Activated CD4-positive, alpha-beta memory T cell treated with anti-CD3 and anti-CD28 coated beads, Interleukin-2, amount 10 ng/mL, durations not matched to agents 7 days and 5 days (primary cell): ENCODE measurements at regions not wholly inside any gene's neighbourhood (a gene's known extent, or its start where the extent isn't known, plus 50 kb on each side); places are given as distances from the start of the nearest gene placed in this dataset.
"Not testable (repeated sequence)": the region's sequence is repeated elsewhere in the genome, so short reads cannot be mapped to it uniquely, and the experiment has no call there.

Source experiments
- CTCF ChIA-PET: fragments of 350-600 bp; sonication (Branson Sonifier 250); formaldehyde crosslinking; loops from one replicate; lab custom pipeline; 2021; ENCODE audit warnings: antibody characterized with exemption, inconsistent platforms; lab: Charles Lee
- POLR2A ChIA-PET: fragments of 350-600 bp; sonication (Branson Sonifier 250); formaldehyde crosslinking; loops from one replicate; lab custom pipeline; 2021; ENCODE audit warnings: antibody characterized with exemption; lab: Charles Lee
- DNase-seq: peaks from one replicate; pipeline ENCODE4 v3.0.0-alpha.2; 2020
- H3K27ac Mint-ChIP-seq: one replicate; pipeline ENCODE4 v1.8.0; 2021; ENCODE audit warnings: mild to moderate bottlenecking, mixed read lengths
- H3K27me3 Mint-ChIP-seq: one replicate; pipeline ENCODE4 v1.8.0; 2021; ENCODE audit warnings: mixed read lengths
- H3K36me3 Mint-ChIP-seq: one replicate; pipeline ENCODE4 v1.8.0; 2021; ENCODE audit warnings: low read depth, mixed read lengths
- H3K4me1 Mint-ChIP-seq: one replicate; pipeline ENCODE4 v1.8.0; 2021; ENCODE audit warnings: mixed read lengths
- H3K4me3 Mint-ChIP-seq: one replicate; pipeline ENCODE4 v1.8.0; 2021; ENCODE audit warnings: mild to moderate bottlenecking, mixed read lengths
- H3K9me3 Mint-ChIP-seq: one replicate; pipeline ENCODE4 v1.8.0; 2021; ENCODE audit warnings: mixed read lengths

- Mint-ChIP-seq H3K27me3 (no peaks in the 10 kb centered on the region), H3K4me3 (no peak overlapping the region), H3K27ac (no peak overlapping the region), H3K4me1 (peaks cover 8% of the 10 kb centered on the region), H3K36me3 (no peaks in the 10 kb centered on the region), H3K9me3 (no peaks in the 10 kb centered on the region)
- DNase-seq, result no peak
- ChIA-PET POLR2A (no interaction called here), CTCF (no interaction called here)
Observed at GRCh38 chr6:148635070-148635743, 111.6 kb upstream of the UST start.

GRCh38 chr6:148641836-148642235, 105.0 kb upstream of the UST start:
- H3K9me3 Mint-ChIP-seq, H3K4me1 Mint-ChIP-seq, POLR2A ChIA-PET: not testable (repeated sequence)

DNA sequence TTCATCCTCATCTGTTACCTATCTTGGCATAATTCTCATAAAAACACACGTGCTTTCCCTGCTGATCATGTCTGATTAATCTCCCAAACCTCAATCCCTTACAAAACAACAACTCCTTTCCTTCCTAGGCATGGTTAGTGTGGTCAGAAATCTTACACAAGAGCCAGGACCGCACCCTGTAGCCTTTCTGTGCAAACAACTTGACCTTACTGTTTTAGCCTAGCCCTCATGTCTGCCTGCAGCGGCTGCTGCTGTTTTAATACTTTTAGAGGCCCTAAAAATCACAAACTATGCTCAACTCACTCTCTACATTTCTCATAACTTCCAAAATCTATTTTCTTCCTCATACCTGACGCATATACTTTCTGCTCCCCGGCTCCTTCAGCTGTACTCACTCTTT, 103.6 kb upstream of the UST start:
- H3K27me3 Mint-ChIP-seq, H3K4me3 Mint-ChIP-seq, H3K9me3 Mint-ChIP-seq, H3K4me1 Mint-ChIP-seq, CTCF ChIA-PET, H3K36me3 Mint-ChIP-seq, H3K27ac Mint-ChIP-seq, DNase-seq, POLR2A ChIA-PET: not testable (repeated sequence)

More at GRCh38 chr6:148641836-148642235, 105.0 kb upstream of the UST start:
- H3K27me3 Mint-ChIP-seq, H3K36me3 Mint-ChIP-seq, H3K27ac Mint-ChIP-seq, H3K4me3 Mint-ChIP-seq, CTCF ChIA-PET, DNase-seq: not testable (repeated sequence)

DNA sequence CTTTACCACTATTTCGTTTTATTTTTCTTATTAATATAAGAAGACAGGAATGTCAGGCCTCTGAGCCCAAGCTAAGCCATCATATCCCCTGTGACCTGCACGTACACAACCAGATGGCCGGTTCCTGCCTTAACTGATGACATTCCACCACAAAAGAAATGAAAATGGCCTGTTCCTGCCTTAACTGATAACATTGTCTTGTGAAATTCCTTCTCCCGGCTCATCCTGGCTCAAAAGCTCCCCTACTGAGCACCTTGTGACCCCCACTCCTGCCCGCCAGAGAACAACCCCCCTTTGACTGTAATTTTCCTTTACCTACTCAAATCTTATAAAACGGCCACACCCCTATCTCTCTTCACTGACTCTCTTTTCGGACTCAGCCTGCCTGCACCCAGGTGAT, 101.8 kb upstream of the UST start:
- H3K4me1 Mint-ChIP-seq, H3K36me3 Mint-ChIP-seq, H3K9me3 Mint-ChIP-seq, DNase-seq, H3K27ac Mint-ChIP-seq, CTCF ChIA-PET, POLR2A ChIA-PET, H3K4me3 Mint-ChIP-seq: not testable (repeated sequence)
- H3K27me3 Mint-ChIP-seq, result peaks cover 14% of the 10 kb centered on the region

DNA sequence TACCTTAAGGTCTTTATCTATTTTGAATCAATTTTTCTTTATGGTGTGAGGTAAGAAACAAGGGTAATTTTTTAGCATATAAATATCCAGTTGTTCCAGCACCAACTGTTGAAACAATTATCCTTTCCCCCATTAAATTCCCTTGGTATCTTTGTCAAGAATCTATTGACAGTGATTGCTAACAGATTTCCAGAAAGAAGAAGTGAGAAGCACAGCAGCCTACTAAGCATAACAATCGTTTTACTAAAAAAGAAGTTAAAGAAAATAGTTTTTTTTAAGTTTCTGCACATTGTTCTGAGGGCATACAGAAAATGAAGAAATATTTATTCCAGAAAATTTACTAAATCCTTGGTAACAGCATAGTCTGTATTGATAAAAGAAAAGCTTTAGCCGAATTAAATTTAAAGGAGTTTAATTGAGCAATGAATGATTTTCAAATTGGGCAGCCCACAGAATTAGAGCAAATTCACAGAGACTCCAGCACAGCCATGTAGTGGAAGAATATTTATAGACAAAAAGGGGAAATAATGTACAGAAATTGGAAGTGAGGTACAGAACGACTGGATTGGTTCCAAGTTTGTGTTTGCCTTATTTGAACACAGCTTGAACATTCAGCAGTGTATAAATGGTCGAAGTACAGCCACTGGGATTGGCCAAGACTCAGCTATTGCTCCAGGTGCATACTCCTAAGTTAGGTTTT, 97.9 kb upstream of the UST start:
- H3K4me3 Mint-ChIP-seq, result no peak overlapping the region
- H3K27me3 Mint-ChIP-seq, result peaks cover 22% of the 10 kb centered on the region
- peaks cover 3% of the 10 kb centered on the region for H3K36me3 Mint-ChIP-seq
- no peak overlapping the region for H3K27ac Mint-ChIP-seq
- H3K9me3 Mint-ChIP-seq, result peaks cover 15% of the 10 kb centered on the region
- H3K4me1 Mint-ChIP-seq, result no peaks in the 10 kb centered on the region
- DNase-seq, result no peak
- ChIA-PET CTCF (no interaction called here), POLR2A (no interaction called here)

DNA sequence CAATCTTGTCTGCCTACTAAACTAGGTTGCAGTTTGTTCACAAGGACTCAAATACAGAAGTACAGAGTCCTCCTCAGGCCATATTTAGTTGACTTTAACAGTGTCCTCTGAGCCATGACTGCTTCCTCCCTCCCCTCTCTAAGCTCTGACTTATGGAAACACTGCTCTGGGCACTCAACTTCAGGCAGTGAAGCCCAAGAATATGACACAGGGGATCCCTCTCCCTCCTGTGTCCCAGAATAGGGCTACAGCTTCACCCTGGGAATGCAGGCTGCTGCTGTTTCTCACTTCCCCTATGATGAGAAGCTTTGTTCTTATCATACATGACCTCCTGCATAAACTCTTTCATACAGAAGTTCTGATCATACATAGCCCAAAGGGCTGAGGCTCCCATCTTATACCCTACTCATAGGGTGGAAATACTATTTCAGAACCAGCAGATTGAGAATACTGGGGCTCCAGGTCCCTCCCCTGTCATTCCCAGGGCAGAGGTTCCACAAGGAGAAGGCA, 97.3 kb upstream of the UST start:
- Mint-ChIP-seq H3K9me3 (peaks cover 15% of the 10 kb centered on the region), H3K36me3 (peaks cover 3% of the 10 kb centered on the region), H3K27me3 (peaks cover 22% of the 10 kb centered on the region), H3K4me3 (no peak overlapping the region), H3K27ac (no peak overlapping the region), H3K4me1 (no peaks in the 10 kb centered on the region)
- CTCF ChIA-PET, result no interaction called here
- POLR2A ChIA-PET, result no interaction called here
- DNase-seq, result no peak

GRCh38 chr6:148650941-148651505, 95.8 kb upstream of the UST start:
- Mint-ChIP-seq H3K4me1 (no peaks in the 10 kb centered on the region), H3K36me3 (peaks cover 3% of the 10 kb centered on the region), H3K4me3 (no peak overlapping the region), H3K27ac (no peak overlapping the region), H3K27me3 (peaks cover 22% of the 10 kb centered on the region), H3K9me3 (peaks cover 15% of the 10 kb centered on the region)
- DNase-seq, result no peak
- POLR2A ChIA-PET, result no interaction called here
- CTCF ChIA-PET, result no interaction called here

DNA sequence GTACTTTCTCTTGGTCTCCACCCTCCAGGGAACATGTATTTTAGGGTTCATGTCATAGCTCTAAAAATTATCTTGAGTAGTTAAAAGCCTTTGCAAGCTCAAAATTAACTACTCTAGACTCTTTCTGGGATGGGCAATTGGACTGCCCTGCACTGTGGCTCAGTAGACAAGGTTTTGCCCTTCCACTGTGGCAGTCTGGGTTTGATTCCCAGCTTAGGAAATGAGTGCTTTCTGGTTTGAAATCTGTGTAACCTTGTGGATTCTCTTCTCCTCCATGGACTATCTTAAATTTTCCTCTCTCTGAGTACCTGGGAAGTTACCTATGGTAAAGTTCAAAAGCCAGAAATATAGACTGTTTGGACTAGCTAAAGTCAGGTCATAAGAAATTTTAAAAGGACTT, 94.6 kb upstream of the UST start:
- Mint-ChIP-seq H3K27ac (no peak overlapping the region), H3K4me3 (no peak overlapping the region), H3K4me1 (no peaks in the 10 kb centered on the region), H3K9me3 (peaks cover 15% of the 10 kb centered on the region), H3K36me3 (peaks cover 3% of the 10 kb centered on the region), H3K27me3 (peaks cover 22% of the 10 kb centered on the region)
- DNase-seq, result no peak
- ChIA-PET POLR2A (no interaction called here), CTCF (no interaction called here)

DNA sequence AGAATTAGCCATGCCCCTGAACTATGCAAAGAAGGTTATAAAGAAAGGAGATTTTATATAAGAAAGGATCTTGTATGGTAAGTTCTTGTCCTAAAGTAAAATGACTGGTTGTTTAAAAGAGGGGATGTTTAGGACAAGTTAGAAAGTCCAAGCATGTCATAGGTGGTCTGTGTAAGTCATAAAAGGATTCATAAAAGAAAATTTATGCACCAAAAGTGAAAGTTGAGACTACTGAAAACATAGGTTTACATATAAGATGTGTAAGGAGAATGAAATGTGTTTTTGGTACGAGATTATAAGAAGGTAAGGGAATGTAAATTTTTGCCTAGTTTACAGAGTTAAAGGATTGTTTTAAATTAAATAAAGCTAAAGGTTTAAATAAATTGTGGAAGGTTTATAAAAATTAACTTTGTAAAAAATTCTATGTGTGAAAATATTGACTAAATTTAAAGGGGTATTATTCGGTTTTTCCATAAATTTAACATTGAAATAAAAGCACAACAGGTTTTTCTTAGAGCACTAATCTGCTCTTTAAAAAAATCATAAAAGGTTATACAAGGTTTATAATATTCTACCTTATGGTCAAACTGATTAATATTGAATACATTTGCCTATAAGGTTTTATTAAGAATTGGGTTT, 93.6 kb upstream of the UST start:
- no peak for DNase-seq
- ChIA-PET POLR2A (no interaction called here), CTCF (no interaction called here)
- H3K36me3 Mint-ChIP-seq, result peaks cover 3% of the 10 kb centered on the region
- H3K27me3 Mint-ChIP-seq, result peaks cover 20% of the 10 kb centered on the region
- H3K27ac Mint-ChIP-seq, result no peak overlapping the region
- peaks cover 17% of the 10 kb centered on the region for H3K9me3 Mint-ChIP-seq
- no peak overlapping the region for H3K4me3 Mint-ChIP-seq
- no peaks in the 10 kb centered on the region for H3K4me1 Mint-ChIP-seq

GRCh38 chr6:148657048-148657447, 89.8 kb upstream of the UST start:
- DNase-seq, result no peak
- Mint-ChIP-seq H3K27ac (no peak overlapping the region), H3K27me3 (peaks cover 15% of the 10 kb centered on the region), H3K4me1 (no peaks in the 10 kb centered on the region), H3K4me3 (no peak overlapping the region), H3K9me3 (peaks cover 14% of the 10 kb centered on the region), H3K36me3 (peaks cover 3% of the 10 kb centered on the region)
- ChIA-PET POLR2A (no interaction called here), CTCF (no interaction called here)

DNA sequence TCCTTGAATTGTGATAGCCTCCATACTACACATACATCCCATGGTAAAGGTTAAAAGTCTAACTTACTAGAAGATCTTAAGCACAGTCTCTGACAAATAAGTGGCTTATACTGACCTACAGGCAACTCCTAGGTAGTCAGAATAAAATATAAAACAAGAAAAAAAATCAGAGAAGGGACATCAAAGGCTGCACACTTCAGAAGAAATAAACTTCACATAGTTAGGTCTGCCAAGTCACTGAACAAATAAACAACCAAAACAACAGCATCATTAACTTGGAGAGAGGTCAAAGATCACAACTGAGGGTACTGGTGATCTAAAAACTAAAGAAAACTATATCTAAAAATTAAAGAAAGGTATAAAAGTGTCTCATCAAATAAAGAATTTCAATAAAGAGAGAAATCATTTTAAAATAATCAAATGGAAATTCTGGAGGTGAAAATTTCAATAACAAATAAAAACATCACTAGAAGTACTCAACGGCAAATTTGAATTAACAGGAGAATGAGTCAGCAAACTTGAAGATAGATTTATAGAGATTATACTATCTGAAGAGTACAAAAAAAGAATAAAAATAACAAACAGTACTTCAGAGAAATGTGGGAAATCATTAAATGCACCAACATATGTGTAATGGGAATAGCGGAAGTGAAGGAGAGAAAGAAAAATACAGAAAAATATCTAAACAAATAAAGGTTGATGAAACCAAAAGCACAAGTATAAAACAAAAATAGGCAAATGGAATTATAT, 88.0 kb upstream of the UST start:
- DNase-seq, result no peak
- Mint-ChIP-seq H3K36me3 (no peaks in the 10 kb centered on the region), H3K4me3 (no peak overlapping the region), H3K27me3 (peaks cover 19% of the 10 kb centered on the region), H3K9me3 (peaks cover 5% of the 10 kb centered on the region), H3K27ac (no peak overlapping the region), H3K4me1 (no peaks in the 10 kb centered on the region)
- POLR2A ChIA-PET, result no interaction called here
- CTCF ChIA-PET, result no interaction called here

DNA sequence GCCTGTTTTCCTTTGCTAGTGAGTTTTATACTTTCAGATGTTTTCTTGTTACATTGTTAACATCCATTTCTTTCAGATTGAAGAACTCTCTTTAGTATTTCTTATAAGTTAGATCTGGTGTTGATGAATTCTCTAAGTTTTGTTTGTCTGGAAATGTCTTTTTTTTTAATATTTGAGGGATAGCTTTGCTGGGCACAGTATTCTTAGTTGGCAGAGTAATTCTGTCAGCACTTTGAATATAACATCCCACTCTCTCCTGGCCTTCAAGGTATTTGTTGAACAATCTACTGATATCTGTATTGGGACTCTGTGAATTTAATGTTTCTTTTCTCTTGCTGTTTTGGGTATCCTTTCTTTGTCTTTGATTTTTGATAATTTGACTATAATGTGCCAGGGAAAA, 79.4 kb upstream of the UST start:
- peaks cover 10% of the 10 kb centered on the region for H3K27me3 Mint-ChIP-seq
- H3K4me1 Mint-ChIP-seq, result no peaks in the 10 kb centered on the region

GRCh38 chr6:148671085-148671484, 75.7 kb upstream of the UST start:
- POLR2A ChIA-PET, result no interaction called here
- H3K27ac Mint-ChIP-seq, result no peak overlapping the region
- no peak overlapping the region for H3K4me3 Mint-ChIP-seq
- H3K36me3 Mint-ChIP-seq, result peaks cover 7% of the 10 kb centered on the region
- H3K9me3 Mint-ChIP-seq, result peaks cover 42% of the 10 kb centered on the region
- DNase-seq, result no peak
- no peaks in the 10 kb centered on the region for H3K4me1 Mint-ChIP-seq
- CTCF ChIA-PET, result no interaction called here
- peaks cover 6% of the 10 kb centered on the region for H3K27me3 Mint-ChIP-seq

More for the DNA sequence above, 79.4 kb upstream of the UST start:
- H3K9me3 Mint-ChIP-seq, result peaks cover 32% of the 10 kb centered on the region
- H3K27ac Mint-ChIP-seq, result no peak overlapping the region
- H3K36me3 Mint-ChIP-seq, result peaks cover 7% of the 10 kb centered on the region
- DNase-seq, result no peak
- ChIA-PET POLR2A (no interaction called here), CTCF (no interaction called here)
- H3K4me3 Mint-ChIP-seq, result no peak overlapping the region
